M059J (cell line): ENCODE measurements at regions not wholly inside any gene's neighbourhood (a gene's known extent, or its start where the extent isn't known, plus 50 kb on each side); places are given as distances from the start of the nearest gene placed in this dataset.
A peak's percentile ranks its signal among the peaks of the same experiment; 100 is the strongest.

Experiments used
- DNase-seq: peaks from one replicate; pipeline ENCODE4 v3.0.0-alpha.2; 2012; ENCODE audit warnings: low read depth

DNA sequence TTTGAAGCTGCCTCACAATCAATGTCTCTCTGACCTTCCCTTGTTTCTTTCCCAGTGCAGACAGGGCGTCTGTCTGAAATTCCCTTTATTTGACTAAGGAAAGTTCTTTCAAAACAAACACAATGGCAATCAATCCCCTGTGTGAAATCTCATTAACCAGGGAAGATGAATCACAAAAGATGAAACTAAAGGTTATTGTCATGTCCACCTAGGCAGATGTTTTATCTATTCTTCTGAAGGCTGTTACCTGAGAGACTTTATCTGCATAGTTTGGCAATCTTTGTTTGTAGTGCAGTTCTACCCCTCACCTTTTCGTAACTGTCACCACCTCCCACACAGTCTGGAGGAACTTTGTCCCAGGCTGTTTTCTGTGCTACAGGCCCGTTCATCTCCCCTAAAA lies 217.5 kb upstream of the RIOK2 start:
- DNase-seq, result no peak

DNA sequence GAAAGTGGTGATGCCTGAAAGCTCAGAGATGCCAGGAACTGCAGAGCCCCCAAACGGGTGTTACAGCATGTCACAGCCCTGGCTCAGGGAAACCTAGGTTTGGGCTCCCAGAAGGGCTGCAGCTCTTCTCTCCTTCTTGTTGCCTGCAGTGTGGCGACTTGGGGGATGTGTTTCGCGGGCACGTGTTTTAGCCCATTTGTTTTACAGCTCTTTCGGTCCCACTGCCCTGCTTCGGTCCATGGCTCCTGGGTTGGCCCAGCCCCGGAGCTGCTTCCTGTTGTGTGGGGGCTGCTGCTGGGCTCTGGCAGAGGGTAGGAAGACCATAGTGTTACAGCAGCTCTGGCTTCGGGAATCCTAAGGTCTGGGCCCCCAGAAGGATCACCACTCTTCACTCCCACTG lies 222.9 kb upstream of the RIOK2 start:
- DNase-seq, result no peak

GRCh38 chr5:97406946-97407676 lies 224.1 kb upstream of the RIOK2 start:
- DNase-seq, result no peak

DNA sequence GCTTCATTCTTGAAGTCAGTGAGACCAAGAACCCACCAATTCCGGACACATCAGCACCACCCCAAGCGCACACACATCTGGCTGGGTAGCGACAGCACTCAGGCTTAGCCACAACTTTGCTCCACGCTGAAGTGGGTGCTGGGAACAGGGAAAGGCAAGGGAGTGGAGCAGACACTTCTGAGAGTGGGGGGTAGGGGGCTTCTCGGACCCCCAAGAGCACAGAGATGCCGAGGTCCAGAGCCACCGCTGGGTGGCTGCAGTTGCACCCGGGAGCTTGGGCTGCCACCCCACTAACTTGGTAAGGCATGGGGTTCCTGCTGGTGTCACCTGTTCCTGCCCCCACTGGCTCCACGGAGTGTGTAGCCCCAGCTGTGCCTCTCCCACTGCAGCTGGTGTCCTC lies 225.3 kb upstream of the RIOK2 start:
- no peak for DNase-seq

DNA sequence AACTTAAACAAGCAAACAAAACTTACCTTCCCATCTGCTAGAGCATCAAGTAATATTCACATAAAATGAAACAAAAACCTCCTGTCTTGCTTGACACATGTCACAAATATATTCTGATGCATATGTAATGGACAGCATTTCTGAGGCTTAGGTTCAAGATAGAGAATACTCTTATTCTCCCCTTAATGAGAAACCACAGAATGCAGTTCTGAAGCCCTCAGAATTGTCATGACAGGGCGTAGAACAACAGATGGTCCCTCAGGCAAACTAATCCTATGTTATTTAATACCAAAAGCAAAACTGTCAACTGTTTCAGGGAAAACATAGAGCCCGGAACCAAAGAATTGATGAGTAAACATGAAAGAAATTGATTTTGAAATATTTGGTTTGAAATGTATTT lies 229.9 kb upstream of the RIOK2 start:
- no peak for DNase-seq

GRCh38 chr5:97417986-97418385 lies 234.9 kb upstream of the RIOK2 start:
- no peak for DNase-seq

GRCh38 chr5:97418462-97418861 lies 235.4 kb upstream of the RIOK2 start:
- no peak for DNase-seq

DNA sequence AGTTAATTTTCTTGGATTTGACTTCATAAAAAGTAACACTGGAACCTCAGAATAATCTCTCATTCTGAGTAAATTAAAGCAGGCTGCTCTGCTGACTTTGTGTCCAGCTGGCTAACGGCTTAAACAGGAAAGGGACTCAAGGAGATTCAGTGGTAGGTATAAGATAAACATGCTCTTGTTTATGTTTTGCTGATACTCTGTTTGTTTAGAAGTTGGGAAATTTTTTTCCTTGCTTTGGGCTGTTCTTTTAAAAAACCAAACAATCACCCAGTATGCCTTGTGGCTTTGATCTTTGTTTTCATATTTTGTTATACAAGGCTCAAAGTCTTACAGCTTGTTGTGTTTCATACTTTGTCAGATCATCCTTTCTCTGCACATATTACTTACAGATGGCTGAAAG lies 237.6 kb upstream of the RIOK2 start:
- DNase-seq, result no peak

DNA sequence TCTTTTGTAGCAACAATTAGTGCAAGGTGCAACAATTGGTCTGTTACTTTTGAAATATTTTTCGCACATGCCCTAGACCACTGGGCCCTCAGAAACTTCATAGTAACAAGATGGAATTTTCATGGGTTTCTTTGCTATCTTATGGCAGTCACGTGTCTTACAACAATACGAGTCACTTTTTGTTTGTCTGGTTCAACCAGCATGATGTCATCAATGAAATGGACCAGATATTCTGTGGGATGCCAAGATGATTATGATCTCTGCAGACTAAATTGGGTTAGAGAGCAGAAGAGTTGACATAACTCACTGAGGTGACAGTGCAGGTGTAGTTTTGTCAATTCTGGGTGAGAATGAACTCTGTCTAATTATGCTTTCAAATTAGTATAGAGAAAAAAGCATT lies 239.6 kb upstream of the RIOK2 start:
- DNase-seq, result no peak

DNA sequence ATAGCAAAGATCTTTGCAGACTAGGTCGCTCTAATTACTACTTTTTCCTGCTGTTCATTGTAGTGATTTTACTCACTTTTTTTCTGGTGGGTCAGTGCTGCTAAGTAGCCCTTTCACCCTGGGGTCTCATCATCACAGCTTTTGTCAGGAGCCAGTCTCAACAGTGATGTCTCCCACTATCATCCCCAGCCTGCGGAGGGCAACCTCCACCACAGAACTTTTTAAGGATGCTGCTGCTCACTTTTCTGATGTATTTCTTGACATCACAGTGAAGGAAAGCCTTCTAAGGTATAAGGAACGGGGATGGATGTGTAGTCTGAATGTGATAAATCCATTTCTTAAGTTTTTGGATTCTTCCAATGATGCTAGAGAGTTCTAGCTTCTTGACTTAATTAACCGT lies 242.5 kb upstream of the RIOK2 start:
- DNase-seq, result peak; percentile 4

DNA sequence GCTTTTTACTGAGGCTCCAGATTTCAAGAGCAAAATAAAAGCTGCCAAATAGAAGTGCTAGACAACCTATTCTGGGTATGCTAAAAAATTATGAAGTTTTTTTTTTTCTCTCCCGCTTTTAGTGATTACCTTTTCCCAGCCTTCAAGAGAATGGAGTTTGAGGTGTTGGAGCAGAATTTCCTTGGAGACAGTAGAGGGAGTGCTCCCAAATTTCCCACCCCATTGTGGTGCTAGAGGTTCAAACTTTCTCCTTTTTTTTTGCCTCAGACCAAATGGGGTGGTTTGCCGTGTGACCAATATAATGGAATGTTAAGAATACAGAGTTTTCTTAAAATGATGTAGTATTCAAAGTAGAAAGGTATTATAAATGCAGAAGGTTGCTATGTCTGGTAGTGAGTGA lies 244.2 kb upstream of the RIOK2 start:
- no peak for DNase-seq

- DNase-seq, result no peak
Observed at GRCh38 chr5:97434021-97434420, 251.0 kb upstream of the RIOK2 start.

GRCh38 chr5:97436405-97436804 lies 253.4 kb upstream of the RIOK2 start:
- DNase-seq, result no peak

DNA sequence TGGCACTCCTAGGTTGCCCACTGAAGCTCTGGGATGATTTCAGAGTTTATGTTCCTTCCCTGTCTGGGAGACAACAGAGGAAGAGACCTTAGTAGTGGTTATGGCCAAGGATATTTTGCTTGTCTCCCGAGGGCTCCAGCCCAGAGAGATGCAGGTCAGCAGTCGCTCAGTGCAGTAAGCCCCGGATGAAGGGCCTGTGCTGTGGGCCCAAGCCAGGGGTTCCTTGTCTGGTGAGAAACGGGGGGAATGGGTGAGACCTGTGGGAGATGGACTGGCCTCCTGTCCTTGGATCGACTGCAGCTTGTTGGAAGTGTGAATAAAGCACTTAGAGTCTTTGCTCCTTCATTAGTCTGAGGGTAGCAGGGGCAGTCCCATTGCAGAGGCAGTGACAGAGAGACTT lies 260.7 kb upstream of the RIOK2 start:
- no peak for DNase-seq

DNA sequence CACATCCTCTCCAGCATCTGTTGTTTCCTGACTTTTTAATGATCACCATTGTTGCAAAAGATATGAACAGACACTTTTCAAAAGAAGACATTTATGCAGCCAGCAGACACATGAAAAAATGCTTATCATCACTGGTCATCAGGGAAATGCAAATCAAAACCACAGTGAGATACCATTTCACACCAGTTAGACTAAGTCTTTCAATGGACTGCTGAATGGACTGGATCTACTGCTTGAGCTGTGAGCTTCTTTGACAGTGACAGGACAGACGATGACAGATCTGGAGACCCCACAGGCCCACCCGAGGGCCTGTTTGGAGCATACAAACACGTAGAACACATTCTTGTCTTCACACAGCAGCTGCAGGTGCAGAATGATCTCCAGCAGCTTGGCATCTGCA lies 266.1 kb upstream of the RIOK2 start:
- no peak for DNase-seq

GRCh38 chr5:97452646-97453045 lies 269.6 kb upstream of the RIOK2 start:
- no peak for DNase-seq

GRCh38 chr5:97453263-97453662 lies 270.2 kb upstream of the RIOK2 start:
- DNase-seq, result no peak

DNA sequence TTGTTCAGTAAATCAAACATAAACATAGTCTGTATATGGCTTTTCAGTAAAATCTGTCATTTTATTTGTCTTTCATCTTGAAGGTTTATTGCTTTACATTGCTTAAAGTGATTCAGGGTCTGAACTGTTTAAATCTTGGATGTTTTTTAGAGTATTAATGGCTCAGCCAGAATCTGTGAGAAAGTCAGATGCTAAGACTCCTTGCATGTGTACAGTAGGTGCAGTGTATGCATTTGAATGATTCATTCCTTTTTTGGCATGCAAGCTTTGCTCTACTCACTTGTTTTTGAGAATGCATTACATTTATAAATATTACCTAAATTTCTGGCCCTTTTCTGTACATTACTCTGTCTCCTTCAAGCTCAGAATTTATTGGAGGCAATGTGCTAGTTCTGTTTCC lies 271.0 kb upstream of the RIOK2 start:
- no peak for DNase-seq

- DNase-seq, result no peak
Observed at GRCh38 chr5:97455996-97456395, 272.9 kb upstream of the RIOK2 start.

- no peak for DNase-seq
Observed at GRCh38 chr5:97458851-97459250, 275.8 kb upstream of the RIOK2 start.

DNA sequence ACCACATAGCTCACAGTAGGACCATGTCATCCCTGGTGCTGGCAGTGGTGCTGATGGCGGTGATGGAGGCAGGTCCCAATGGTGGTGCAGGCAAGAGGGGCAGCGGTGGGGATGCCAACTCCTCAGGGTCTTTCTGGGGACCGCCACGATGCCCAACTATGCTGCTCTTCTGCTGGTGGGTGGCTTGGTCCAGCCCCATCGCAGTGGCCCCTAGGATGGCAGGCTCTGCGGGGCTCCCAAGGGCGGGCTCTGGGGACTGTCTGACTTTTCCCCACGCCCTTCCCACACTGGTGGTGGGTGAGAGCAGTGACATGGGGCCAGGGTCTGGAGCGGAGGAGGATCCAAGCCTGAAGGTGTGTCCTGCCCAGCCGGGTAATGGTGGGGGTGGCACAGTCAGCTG lies 288.9 kb upstream of the RIOK2 start:
- no peak for DNase-seq

DNA sequence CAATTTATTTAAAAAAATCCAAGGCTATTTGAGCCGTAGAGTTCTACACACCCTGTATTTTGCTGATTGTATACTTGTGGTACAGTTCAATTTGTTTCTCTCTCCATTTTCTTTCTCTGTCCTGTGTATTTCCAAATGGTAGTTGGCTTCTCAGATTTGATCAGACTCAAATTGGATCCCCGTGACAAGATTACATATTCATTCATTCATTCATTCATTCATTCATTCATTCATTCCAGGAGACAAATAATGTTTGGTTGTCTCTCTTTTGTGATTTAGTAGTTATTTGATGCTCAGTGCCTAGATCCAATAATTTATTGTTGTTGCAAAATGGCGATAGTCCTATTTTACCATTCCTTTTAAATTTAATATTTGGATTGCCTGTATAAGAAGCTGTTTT lies 292.8 kb upstream of the RIOK2 start:
- no peak for DNase-seq

DNA sequence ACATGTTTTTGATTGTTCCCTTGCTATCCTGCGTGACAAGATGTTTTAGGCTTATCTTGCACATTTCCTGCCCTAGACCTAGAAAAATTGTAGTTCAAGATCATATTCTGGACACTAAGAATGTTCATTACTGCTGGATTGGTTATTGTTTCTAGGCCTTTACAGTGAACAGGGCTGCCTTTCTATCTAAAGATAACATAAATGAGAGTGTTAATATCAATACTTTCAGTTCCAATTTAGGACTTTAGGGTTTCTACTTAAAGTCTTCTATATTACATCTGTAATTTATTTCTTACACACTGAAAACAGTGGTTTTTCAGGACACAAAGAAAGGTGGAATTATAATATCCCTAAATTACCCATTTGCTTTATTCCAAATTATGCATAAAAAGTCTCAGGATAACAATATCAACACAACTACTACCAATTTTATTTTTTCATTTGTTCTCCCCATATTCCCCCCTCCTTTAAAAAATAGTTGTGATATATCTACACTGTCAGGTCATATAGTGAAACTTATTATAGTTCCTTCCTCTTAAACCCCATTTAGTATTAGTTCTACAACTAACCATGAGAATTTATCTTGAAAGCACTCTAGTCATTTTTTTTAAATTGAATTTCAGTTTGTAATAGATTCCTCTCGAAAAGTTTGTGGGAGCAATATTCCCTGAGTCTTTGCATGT lies 293.9 kb upstream of the RIOK2 start:
- DNase-seq, result no peak

DNA sequence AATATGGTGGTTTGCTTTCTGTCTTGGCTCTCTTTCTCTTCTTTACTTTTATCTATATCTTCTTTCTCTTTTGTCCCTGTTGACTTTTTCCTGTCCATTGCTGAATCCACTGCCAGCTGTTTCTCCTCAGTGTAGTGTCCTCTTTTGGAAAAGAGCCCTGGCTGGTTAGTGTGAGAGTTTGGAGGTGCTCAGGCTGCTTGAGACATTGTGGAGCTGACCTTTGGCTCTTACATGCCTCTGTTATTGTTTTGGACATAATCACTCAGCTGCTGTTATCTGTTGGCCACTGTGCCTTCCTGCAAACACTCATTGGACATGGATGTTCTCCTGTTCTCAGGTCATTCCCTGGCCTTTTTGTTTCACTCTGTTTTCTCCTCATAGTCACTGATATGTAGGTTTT lies 295.4 kb upstream of the RIOK2 start:
- DNase-seq, result no peak
